KMS-11 (cell line): ENCODE measurements at regions not wholly inside any gene's neighbourhood (a gene's known extent, or its start where the extent isn't known, plus 50 kb on each side); places are given as distances from the start of the nearest gene placed in this dataset.
A peak's percentile ranks its signal among the peaks of the same experiment; 100 is the strongest.

Experiments used
- H2AFZ ChIP-seq: fragments of 200-600 bp; sonication (generic); 2 replicates; pipeline ENCODE4 v1.6.1; 2016; ENCODE audit warnings: antibody characterized with exemption, mixed run types, low read depth
- H3K27ac ChIP-seq: fragments of 200-600 bp; sonication (generic); 2 replicates; pipeline ENCODE4 v1.6.1; 2016; ENCODE audit warnings: mild to moderate bottlenecking, mixed run types
- H3K27me3 ChIP-seq: fragments of 200-600 bp; sonication (generic); 2 replicates; pipeline ENCODE4 v1.6.1; 2017; ENCODE audit warnings: mild to moderate bottlenecking, low read depth, mixed run types, moderate library complexity; ENCODE audit not compliant: insufficient read depth
- H3K36me3 ChIP-seq: fragments of 200-600 bp; sonication (generic); 2 replicates; pipeline ENCODE4 v1.6.1; 2017; ENCODE audit warnings: mild to moderate bottlenecking, mixed run types; ENCODE audit not compliant: insufficient read depth
- H3K4me1 ChIP-seq: fragments of 200-600 bp; sonication (generic); 2 replicates; pipeline ENCODE4 v1.6.1; 2016; ENCODE audit warnings: mild to moderate bottlenecking, low read depth, mixed run types; ENCODE audit not compliant: poor library complexity, severe bottlenecking
- H3K4me2 ChIP-seq: fragments of 200-600 bp; sonication (generic); 2 replicates; pipeline ENCODE4 v1.7.0; 2016; ENCODE audit warnings: mild to moderate bottlenecking, mixed run types
- H3K4me3 ChIP-seq: fragments of 200-600 bp; sonication (generic); IDR thresholded peaks from 2 replicates; pipeline ENCODE4 v1.6.1; 2017; ENCODE audit warnings: low read depth, low read length, mixed read lengths; ENCODE audit not compliant: insufficient read depth
- H3K79me2 ChIP-seq: fragments of 200-600 bp; sonication (generic); 2 replicates; pipeline ENCODE4 v1.6.1; 2016; ENCODE audit warnings: low read depth, mixed run types; ENCODE audit not compliant: insufficient read depth
- H3K9ac ChIP-seq: fragments of 200-600 bp; sonication (generic); 2 replicates; pipeline ENCODE4 v1.6.1; 2016; ENCODE audit warnings: mild to moderate bottlenecking, mixed run types
- H4K20me1 ChIP-seq: fragments of 200-600 bp; sonication (generic); 2 replicates; pipeline ENCODE4 v1.6.1; 2016; ENCODE audit warnings: mild to moderate bottlenecking, mixed run types; ENCODE audit not compliant: insufficient read depth
- TF ChIP-seq, protein P1 (sequence below): fragments of 200-600 bp; sonication (generic); conservative IDR thresholded peaks from 2 replicates; pipeline ENCODE4 v1.6.1; 2017; ENCODE audit warnings: low read depth, mild to moderate bottlenecking, antibody characterized with exemption, low read length, moderate library complexity, mixed read lengths

DNA sequence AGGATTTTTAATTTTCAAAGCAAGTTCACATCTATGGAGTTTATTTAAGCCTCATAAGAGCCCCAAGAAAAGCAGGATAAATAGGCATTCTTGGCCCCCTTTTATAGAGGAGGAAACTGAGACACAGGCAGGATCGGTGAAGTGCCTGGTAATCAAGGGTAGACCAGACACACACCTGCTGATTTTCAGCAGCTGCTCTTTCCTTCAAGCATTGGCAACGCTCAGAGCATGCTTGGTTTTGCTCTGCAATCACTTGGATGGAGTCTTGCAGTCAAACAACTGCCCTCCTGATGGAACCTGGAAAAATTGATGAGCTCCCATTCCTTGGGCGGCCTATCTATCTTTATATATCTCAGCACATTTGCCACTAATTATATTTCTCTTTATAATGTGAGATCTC lies 478.9 kb upstream of the CAMK1G start:
- Histone ChIP-seq H3K27ac (peak overlapping the region; percentile 93), H3K36me3 (no peaks in the 10 kb centered on the region), H3K4me3 (peak overlapping the region; percentile 93), H3K4me1 (peaks cover 98% of the 10 kb centered on the region), H4K20me1 (no peaks in the 10 kb centered on the region), H3K27me3 (no peaks in the 10 kb centered on the region), H2AFZ (peak overlapping the region; percentile 2; the same call in 1 of the 2 replicates), H3K9ac (peak overlapping the region; percentile 59), H3K79me2 (peaks cover 12% of the 10 kb centered on the region; the same call in 1 of the 2 replicates), H3K4me2 (peak overlapping the region; percentile 95)
- TF ChIP-seq, protein P1, sequence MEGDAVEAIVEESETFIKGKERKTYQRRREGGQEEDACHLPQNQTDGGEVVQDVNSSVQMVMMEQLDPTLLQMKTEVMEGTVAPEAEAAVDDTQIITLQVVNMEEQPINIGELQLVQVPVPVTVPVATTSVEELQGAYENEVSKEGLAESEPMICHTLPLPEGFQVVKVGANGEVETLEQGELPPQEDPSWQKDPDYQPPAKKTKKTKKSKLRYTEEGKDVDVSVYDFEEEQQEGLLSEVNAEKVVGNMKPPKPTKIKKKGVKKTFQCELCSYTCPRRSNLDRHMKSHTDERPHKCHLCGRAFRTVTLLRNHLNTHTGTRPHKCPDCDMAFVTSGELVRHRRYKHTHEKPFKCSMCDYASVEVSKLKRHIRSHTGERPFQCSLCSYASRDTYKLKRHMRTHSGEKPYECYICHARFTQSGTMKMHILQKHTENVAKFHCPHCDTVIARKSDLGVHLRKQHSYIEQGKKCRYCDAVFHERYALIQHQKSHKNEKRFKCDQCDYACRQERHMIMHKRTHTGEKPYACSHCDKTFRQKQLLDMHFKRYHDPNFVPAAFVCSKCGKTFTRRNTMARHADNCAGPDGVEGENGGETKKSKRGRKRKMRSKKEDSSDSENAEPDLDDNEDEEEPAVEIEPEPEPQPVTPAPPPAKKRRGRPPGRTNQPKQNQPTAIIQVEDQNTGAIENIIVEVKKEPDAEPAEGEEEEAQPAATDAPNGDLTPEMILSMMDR, result no peak

DNA sequence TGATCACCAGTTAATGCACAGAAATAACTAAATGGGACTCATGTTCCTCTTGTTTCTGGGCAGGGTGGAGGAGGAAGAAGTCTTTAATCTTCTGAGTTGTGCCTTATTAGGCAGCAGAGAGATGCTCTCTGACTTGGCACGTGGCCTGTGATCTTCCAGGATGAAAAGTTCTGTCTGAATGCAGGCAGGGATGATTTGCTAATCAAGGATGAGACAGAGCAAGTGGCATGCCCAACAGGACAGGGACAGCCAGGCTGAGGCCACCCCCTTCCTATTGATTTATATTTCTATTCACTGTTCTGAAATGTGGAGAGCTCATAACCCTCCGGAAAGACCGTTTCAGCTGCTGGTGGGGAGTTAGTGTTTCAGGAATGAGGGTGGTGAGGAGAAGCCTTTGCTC lies 477.8 kb upstream of the CAMK1G start:
- TF ChIP-seq, protein P1, result no peak
- Histone ChIP-seq H3K4me2 (peak overlapping the region; percentile 95), H3K4me3 (no peak overlapping the region), H2AFZ (no peak overlapping the region; the same call in 1 of the 2 replicates), H3K9ac (peak overlapping the region; percentile 59), H3K79me2 (peaks cover 12% of the 10 kb centered on the region; the same call in 1 of the 2 replicates), H3K27ac (peak overlapping the region; percentile 93), H3K4me1 (peaks cover 100% of the 10 kb centered on the region), H3K27me3 (no peaks in the 10 kb centered on the region), H3K36me3 (no peaks in the 10 kb centered on the region), H4K20me1 (no peaks in the 10 kb centered on the region)

DNA sequence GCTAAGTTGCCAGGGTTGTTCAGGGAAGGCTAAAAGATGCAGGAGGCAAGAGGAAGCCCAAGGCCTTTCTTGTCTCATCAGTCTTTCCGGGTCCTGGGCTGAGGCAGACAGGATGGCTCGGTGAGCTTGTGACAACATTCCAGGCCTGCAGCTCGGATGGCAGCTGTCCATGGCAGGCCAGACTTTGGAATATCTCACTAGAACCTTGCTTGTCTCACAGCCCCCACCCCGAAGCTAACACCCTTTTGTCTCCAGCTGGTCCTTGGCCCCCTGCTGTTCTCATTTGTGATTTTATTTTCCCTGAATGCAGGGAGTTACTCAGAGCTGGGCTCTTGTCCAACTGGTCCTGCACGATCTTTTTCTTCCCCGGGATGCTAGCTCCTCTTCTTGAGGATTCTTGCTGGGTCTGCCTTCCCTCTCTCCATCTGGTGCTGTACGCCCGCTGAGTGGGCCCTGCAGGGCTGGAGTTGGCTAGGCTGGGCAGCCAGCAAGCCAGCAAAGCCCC lies 477.2 kb upstream of the CAMK1G start:
- Histone ChIP-seq H3K36me3 (no peaks in the 10 kb centered on the region), H2AFZ (no peak overlapping the region), H3K27ac (peak overlapping the region; percentile 93), H3K9ac (peak overlapping the region; percentile 59), H3K79me2 (peaks cover 12% of the 10 kb centered on the region; the same call in 1 of the 2 replicates), H3K4me2 (peak overlapping the region; percentile 95), H3K4me1 (peaks cover 100% of the 10 kb centered on the region), H3K4me3 (peak overlapping the region; percentile 78), H4K20me1 (no peaks in the 10 kb centered on the region), H3K27me3 (no peaks in the 10 kb centered on the region)
- TF ChIP-seq, protein P1, result peak; percentile 31; the same call in 1 of the 2 replicates

DNA sequence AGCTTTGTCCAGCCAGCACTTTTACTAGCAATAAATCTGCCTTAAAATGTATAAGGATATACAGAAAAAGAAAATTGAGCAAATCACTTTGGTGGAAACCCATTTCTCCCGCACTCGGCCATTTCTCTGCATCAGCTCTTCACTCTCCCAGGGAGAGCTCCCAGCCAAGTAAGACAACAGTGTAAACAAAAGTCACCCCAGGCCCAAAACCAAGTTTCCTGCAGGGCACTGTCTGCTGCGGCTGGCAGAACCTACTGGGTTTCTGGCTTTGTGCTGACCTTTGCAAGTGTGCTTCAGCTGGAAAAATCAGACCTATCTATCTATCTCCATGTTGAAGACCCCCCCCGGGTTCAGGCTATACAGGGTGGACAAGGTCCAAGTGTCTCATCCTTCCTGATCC lies 476.7 kb upstream of the CAMK1G start:
- H4K20me1 ChIP-seq, result no peaks in the 10 kb centered on the region
- peak overlapping the region; percentile 59 for H3K9ac ChIP-seq
- H3K27me3 ChIP-seq, result no peaks in the 10 kb centered on the region
- peak overlapping the region; percentile 95 for H3K4me2 ChIP-seq
- H3K4me1 ChIP-seq, result peaks cover 100% of the 10 kb centered on the region
- TF ChIP-seq, protein P1, result no peak
- peaks cover 12% of the 10 kb centered on the region; the same call in 1 of the 2 replicates for H3K79me2 ChIP-seq
- peak overlapping the region; percentile 78 for H3K4me3 ChIP-seq
- peak overlapping the region; percentile 93 for H3K27ac ChIP-seq
- no peak overlapping the region for H2AFZ ChIP-seq
- H3K36me3 ChIP-seq, result no peaks in the 10 kb centered on the region
